ENCODE measurements at regions not wholly inside any gene's neighbourhood (a gene's known extent, or its start where the extent isn't known, plus 50 kb on each side); places are given as distances from the start of the nearest gene placed in this dataset.

- Mint-ChIP-seq H3K4me1 (ENCODE audit: low read depth) (no peaks in the 10 kb centered on the region), H3K27ac (no peak overlapping the region), H3K4me3 (no peak overlapping the region), H3K36me3 (ENCODE audit: low read depth) (no peaks in the 10 kb centered on the region), H3K27me3 (ENCODE audit: low read depth) (no peaks in the 10 kb centered on the region), H3K9me3 (peaks cover 8% of the 10 kb centered on the region)
- DNase-seq = no peak
- CTCF ChIA-PET = no interaction called here
- intact Hi-C loops (cut with micrococcal nuclease) = no loop called here
Observed at GRCh38 chr4:29259556-29259955, 1460.6 kb upstream of the PCDH7 start.

- CTCF ChIA-PET = no interaction called here
- H3K4me3 Mint-ChIP-seq = no peak overlapping the region
Observed at GRCh38 chr4:29262986-29263385, 1457.2 kb upstream of the PCDH7 start.

GRCh38 chr4:29276150-29276549 is 1444.0 kb upstream of the PCDH7 start:
- peaks cover 8% of the 10 kb centered on the region for H3K9me3 Mint-ChIP-seq
- no peaks in the 10 kb centered on the region for H3K27me3 Mint-ChIP-seq (ENCODE audit: low read depth)
- no peak overlapping the region for H3K27ac Mint-ChIP-seq
- no peak overlapping the region for H3K4me3 Mint-ChIP-seq
- intact Hi-C loops (cut with micrococcal nuclease) = no loop called here
- DNase-seq = no peak
- H3K4me1 Mint-ChIP-seq (ENCODE audit: low read depth) = no peaks in the 10 kb centered on the region
- CTCF ChIA-PET = no interaction called here
- no peaks in the 10 kb centered on the region for H3K36me3 Mint-ChIP-seq (ENCODE audit: low read depth)

More at GRCh38 chr4:29262986-29263385, 1457.2 kb upstream of the PCDH7 start:
- DNase-seq = no peak
- peaks cover 9% of the 10 kb centered on the region for H3K9me3 Mint-ChIP-seq
- H3K36me3 Mint-ChIP-seq (ENCODE audit: low read depth) = no peaks in the 10 kb centered on the region
- no peaks in the 10 kb centered on the region for H3K4me1 Mint-ChIP-seq (ENCODE audit: low read depth)
- H3K27me3 Mint-ChIP-seq (ENCODE audit: low read depth) = no peaks in the 10 kb centered on the region
- intact Hi-C loops (cut with micrococcal nuclease) = no loop called here
- no peak overlapping the region for H3K27ac Mint-ChIP-seq

- Mint-ChIP-seq H3K4me1 (ENCODE audit: low read depth) (no peaks in the 10 kb centered on the region), H3K4me3 (no peak overlapping the region), H3K27me3 (ENCODE audit: low read depth) (no peaks in the 10 kb centered on the region), H3K27ac (no peak overlapping the region), H3K36me3 (ENCODE audit: low read depth) (no peaks in the 10 kb centered on the region), H3K9me3 (peaks cover 6% of the 10 kb centered on the region)
- intact Hi-C loops (cut with micrococcal nuclease) = no loop called here
- DNase-seq = no peak
- CTCF ChIA-PET = no interaction called here
Observed at GRCh38 chr4:29277381-29277780, 1442.8 kb upstream of the PCDH7 start.

- H3K9me3 Mint-ChIP-seq = peaks cover 8% of the 10 kb centered on the region
- no peaks in the 10 kb centered on the region for H3K36me3 Mint-ChIP-seq (ENCODE audit: low read depth)
- no peaks in the 10 kb centered on the region for H3K27me3 Mint-ChIP-seq (ENCODE audit: low read depth)
- CTCF ChIA-PET = no interaction called here
- no peaks in the 10 kb centered on the region for H3K4me1 Mint-ChIP-seq (ENCODE audit: low read depth)
- no peak overlapping the region for H3K4me3 Mint-ChIP-seq
- no peak overlapping the region for H3K27ac Mint-ChIP-seq
- no peak for DNase-seq
- intact Hi-C loops (cut with micrococcal nuclease) = no loop called here
Observed at GRCh38 chr4:29278585-29278984, 1441.6 kb upstream of the PCDH7 start.

- Mint-ChIP-seq H3K4me3 (no peak overlapping the region), H3K27me3 (ENCODE audit: low read depth) (no peaks in the 10 kb centered on the region), H3K4me1 (ENCODE audit: low read depth) (no peaks in the 10 kb centered on the region), H3K27ac (no peak overlapping the region), H3K9me3 (peaks cover 5% of the 10 kb centered on the region), H3K36me3 (ENCODE audit: low read depth) (no peaks in the 10 kb centered on the region)
- CTCF ChIA-PET = no interaction called here
- intact Hi-C loops (cut with micrococcal nuclease) = no loop called here
- no peak for DNase-seq
Observed at GRCh38 chr4:29289118-29289517, 1431.1 kb upstream of the PCDH7 start.

GRCh38 chr4:29295280-29295679 is 1424.9 kb upstream of the PCDH7 start:
- no peaks in the 10 kb centered on the region for H3K36me3 Mint-ChIP-seq (ENCODE audit: low read depth)
- H3K27me3 Mint-ChIP-seq (ENCODE audit: low read depth) = no peaks in the 10 kb centered on the region
- intact Hi-C loops (cut with micrococcal nuclease) = no loop called here
- no peaks in the 10 kb centered on the region for H3K4me1 Mint-ChIP-seq (ENCODE audit: low read depth)
- CTCF ChIA-PET = no interaction called here
- no peak for DNase-seq
- H3K27ac Mint-ChIP-seq = no peak overlapping the region
- H3K9me3 Mint-ChIP-seq = peaks cover 5% of the 10 kb centered on the region
- H3K4me3 Mint-ChIP-seq = no peak overlapping the region

GRCh38 chr4:29304595-29304994 is 1415.6 kb upstream of the PCDH7 start:
- no peaks in the 10 kb centered on the region for H3K27me3 Mint-ChIP-seq (ENCODE audit: low read depth)
- no peak for DNase-seq
- CTCF ChIA-PET = no interaction called here
- no peaks in the 10 kb centered on the region for H3K9me3 Mint-ChIP-seq
- H3K36me3 Mint-ChIP-seq (ENCODE audit: low read depth) = no peaks in the 10 kb centered on the region
- no peak overlapping the region for H3K4me3 Mint-ChIP-seq
- intact Hi-C loops (cut with micrococcal nuclease) = no loop called here
- H3K4me1 Mint-ChIP-seq (ENCODE audit: low read depth) = no peaks in the 10 kb centered on the region
- H3K27ac Mint-ChIP-seq = no peak overlapping the region

GRCh38 chr4:29307256-29307655 is 1412.9 kb upstream of the PCDH7 start:
- no peak overlapping the region for H3K4me3 Mint-ChIP-seq
- H3K36me3 Mint-ChIP-seq (ENCODE audit: low read depth) = no peaks in the 10 kb centered on the region
- intact Hi-C loops (cut with micrococcal nuclease) = no loop called here
- no peak for DNase-seq
- no peak overlapping the region for H3K27ac Mint-ChIP-seq
- CTCF ChIA-PET = no interaction called here
- no peaks in the 10 kb centered on the region for H3K4me1 Mint-ChIP-seq (ENCODE audit: low read depth)
- peaks cover 2% of the 10 kb centered on the region for H3K9me3 Mint-ChIP-seq
- no peaks in the 10 kb centered on the region for H3K27me3 Mint-ChIP-seq (ENCODE audit: low read depth)

GRCh38 chr4:29307755-29308154 is 1412.4 kb upstream of the PCDH7 start:
- DNase-seq = no peak
- CTCF ChIA-PET = no interaction called here
- intact Hi-C loops (cut with micrococcal nuclease) = no loop called here
- no peaks in the 10 kb centered on the region for H3K36me3 Mint-ChIP-seq (ENCODE audit: low read depth)
- no peak overlapping the region for H3K4me3 Mint-ChIP-seq
- H3K4me1 Mint-ChIP-seq (ENCODE audit: low read depth) = no peaks in the 10 kb centered on the region
- H3K9me3 Mint-ChIP-seq = peaks cover 2% of the 10 kb centered on the region
- H3K27me3 Mint-ChIP-seq (ENCODE audit: low read depth) = no peaks in the 10 kb centered on the region
- no peak overlapping the region for H3K27ac Mint-ChIP-seq

GRCh38 chr4:29309050-29309449 is 1411.1 kb upstream of the PCDH7 start:
- Mint-ChIP-seq H3K36me3 (ENCODE audit: low read depth) (no peaks in the 10 kb centered on the region), H3K27ac (no peak overlapping the region), H3K9me3 (peaks cover 2% of the 10 kb centered on the region), H3K4me1 (ENCODE audit: low read depth) (no peaks in the 10 kb centered on the region), H3K27me3 (ENCODE audit: low read depth) (no peaks in the 10 kb centered on the region), H3K4me3 (no peak overlapping the region)
- no peak for DNase-seq
- CTCF ChIA-PET = no interaction called here
- intact Hi-C loops (cut with micrococcal nuclease) = no loop called here

- no peak for DNase-seq
- Mint-ChIP-seq H3K27me3 (ENCODE audit: low read depth) (no peaks in the 10 kb centered on the region), H3K9me3 (peaks cover 2% of the 10 kb centered on the region), H3K4me1 (ENCODE audit: low read depth) (no peaks in the 10 kb centered on the region), H3K27ac (no peak overlapping the region), H3K36me3 (ENCODE audit: low read depth) (no peaks in the 10 kb centered on the region), H3K4me3 (no peak overlapping the region)
- CTCF ChIA-PET = no interaction called here
- intact Hi-C loops (cut with micrococcal nuclease) = no loop called here
Observed at GRCh38 chr4:29310252-29310651, 1409.9 kb upstream of the PCDH7 start.

- Mint-ChIP-seq H3K4me3 (no peak overlapping the region), H3K4me1 (ENCODE audit: low read depth) (no peaks in the 10 kb centered on the region), H3K27me3 (ENCODE audit: low read depth) (no peaks in the 10 kb centered on the region), H3K36me3 (ENCODE audit: low read depth) (no peaks in the 10 kb centered on the region), H3K27ac (no peak overlapping the region), H3K9me3 (peaks cover 2% of the 10 kb centered on the region)
- CTCF ChIA-PET = no interaction called here
- intact Hi-C loops (cut with micrococcal nuclease) = no loop called here
- DNase-seq = no peak
Observed at GRCh38 chr4:29311247-29311646, 1408.9 kb upstream of the PCDH7 start.
